Iris pigment epithelial cell (primary cell): ENCODE measurements at regions not wholly inside any gene's neighbourhood (a gene's known extent, or its start where the extent isn't known, plus 50 kb on each side); places are given as distances from the start of the nearest gene placed in this dataset.
"Not testable (repeated sequence)": the region's sequence is repeated elsewhere in the genome, so short reads cannot be mapped to it uniquely, and the experiment has no call there.

Experiments
- DNase-seq: peaks from one replicate; pipeline ENCODE4 v3.0.0-alpha.2; 2011; ENCODE audit warnings: low read depth

DNA sequence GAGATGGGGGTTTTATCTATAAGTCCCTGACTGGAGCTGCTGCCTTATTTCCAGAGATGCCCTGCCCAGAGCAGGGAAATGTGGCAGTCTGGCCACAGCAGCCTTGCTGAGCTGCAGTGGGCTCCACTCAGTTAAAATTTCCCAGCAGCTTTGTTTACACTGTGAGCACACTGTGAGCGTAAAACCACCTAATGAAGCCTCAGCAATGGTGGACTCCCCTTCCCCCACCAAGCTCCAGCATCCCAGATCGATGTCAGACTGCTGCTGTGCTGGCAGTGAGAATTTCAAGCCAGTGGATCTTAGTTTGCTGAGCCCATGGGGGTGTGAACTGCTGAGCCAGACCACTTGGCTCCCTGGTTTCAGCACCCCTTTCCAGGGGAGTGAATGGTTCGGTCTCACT lies 208.7 kb upstream of the RAI14 start:
- no peak for DNase-seq

DNA sequence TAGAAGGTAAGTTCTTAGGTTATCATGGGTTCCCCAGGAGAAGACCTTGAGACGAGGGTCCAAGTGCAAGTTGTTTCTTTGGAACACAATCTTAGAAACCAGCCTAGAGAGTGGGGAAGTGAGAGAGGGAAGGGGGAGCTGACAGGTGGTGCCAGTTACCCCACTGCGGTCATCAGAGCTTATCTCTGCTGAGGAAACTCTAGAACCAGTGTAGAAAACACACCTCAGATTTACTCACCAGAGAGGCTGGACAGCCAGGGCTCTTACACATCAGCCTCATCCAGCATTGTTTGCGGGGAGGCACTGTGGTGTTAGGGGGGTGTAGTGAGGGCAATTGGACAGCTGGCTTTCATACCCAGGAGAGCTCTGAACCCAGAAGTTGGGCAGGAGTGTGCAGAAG lies 206.5 kb upstream of the RAI14 start:
- no peak for DNase-seq

DNA sequence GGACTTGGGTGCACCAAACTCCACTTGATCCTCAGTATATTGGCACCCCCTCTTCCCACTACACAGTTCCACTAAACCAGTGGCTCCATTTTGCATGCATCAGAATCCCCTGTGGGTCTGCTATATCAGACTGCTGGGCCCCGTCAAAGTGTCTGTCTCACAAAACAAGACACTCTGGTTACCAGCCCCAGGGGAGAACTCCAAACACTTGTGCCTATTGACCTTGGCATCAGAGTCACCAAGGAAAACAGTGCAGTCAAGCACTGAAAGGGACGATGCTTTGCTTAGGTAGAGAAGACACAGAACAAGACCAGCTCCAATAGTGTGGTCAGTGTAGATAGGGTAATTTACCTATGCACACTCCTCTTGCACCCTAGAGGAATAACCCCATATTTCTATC lies 205.8 kb upstream of the RAI14 start:
- no peak for DNase-seq

DNA sequence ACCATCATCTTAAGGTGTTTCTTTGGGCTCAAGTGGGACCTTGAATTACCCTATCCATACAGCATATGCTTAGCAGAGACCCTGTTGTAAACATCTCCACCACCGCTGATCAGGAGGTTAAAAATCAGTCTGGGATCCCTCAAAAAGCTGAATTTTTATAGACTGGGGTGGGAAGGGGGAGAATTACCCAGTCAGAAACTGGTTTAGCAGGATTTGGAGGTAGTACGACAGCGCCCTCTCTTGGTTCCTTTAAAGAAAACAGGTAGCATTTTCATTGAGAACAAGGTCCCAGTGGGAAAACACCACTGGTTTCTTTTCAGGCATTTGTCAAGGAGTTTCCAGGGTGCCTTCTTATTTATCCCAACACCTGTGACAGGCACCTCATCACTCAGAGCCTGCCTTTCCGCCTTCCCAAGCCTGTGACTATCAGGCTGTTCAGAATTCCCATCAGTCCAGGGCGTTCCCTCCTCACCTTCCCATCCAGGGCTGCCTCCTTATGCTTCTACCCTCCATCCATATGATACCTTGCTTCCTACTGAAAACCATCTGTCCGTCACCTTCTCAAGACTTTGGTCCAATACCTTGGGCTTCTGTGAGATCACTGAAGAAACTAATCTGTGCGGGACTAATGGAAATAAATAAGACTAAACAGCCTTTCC lies 203.8 kb upstream of the RAI14 start:
- DNase-seq = peak; percentile 54

DNA sequence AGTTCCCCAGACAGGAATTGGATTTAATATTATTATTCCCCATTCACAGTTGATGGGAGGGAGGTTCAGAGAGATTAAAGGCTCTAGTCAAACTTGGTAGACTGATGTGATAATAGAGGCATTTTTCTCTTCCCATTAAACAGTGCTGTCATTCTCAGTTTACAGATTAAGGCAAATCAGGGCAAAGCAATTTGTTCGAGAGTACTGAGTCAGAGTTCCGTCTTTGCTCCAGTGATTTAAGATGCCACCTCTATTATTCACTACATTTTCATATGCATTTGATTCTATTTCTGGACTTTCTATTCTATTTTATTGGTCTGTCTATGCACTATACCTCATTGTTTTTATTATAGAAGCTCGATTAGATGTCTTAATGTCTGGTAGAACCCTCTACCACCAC lies 201.0 kb upstream of the RAI14 start:
- DNase-seq = no peak

DNA sequence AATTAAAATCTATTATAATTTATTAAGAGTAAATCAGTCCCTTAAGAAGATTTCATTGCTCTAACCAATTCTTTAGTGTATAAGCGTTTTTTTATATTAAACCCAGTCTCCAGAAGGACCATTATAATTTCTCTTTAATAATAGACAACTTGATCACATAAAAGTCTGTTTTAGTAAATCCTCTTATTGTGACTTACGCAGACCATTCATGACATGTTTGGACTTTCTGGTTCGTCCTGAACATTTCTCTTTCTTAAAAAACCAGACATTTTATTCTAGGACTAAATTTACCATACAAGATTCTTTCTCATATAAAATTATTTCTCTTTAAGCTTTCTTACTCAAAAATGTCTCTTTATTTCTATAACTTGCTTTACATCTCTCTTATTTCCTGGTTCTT lies 196.2 kb upstream of the RAI14 start:
- DNase-seq = no peak

DNA sequence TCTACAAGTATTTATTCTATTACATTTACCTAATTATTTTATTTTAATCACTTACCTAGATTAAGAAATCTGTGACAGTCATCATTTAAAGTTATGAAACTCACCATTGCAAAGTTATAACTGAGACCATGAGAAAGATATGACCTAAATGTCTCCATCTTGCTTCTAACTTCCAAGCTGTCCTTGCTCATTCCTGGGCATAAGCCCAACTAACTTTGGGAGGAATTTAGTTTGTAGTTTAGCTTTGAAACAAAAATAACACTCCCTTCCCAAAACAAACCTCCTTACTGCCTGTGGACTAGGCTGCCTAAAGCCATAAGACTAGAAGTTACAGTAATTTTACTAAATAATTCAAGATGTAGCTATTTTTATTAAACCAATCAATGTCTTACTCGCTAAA lies 195.6 kb upstream of the RAI14 start:
- no peak for DNase-seq

DNA sequence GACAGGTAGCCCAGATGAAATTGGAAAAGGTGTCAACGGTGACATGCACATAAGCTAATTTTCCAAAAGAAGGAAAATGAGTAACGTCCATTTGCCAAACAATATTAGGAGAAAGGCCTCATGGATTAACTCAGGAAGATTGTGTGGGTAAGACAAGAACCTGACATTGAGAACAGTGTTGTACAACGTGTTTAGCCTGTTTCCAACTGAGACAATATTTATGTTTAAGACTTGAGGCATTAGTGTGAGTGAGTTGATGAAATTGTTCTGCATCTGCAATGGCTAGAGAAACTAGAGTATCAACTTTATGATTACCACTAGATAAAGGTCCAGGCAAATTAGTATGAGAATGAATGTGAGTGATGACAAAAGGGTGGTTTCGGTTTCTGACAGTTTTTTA lies 191.3 kb upstream of the RAI14 start:
- no peak for DNase-seq

DNA sequence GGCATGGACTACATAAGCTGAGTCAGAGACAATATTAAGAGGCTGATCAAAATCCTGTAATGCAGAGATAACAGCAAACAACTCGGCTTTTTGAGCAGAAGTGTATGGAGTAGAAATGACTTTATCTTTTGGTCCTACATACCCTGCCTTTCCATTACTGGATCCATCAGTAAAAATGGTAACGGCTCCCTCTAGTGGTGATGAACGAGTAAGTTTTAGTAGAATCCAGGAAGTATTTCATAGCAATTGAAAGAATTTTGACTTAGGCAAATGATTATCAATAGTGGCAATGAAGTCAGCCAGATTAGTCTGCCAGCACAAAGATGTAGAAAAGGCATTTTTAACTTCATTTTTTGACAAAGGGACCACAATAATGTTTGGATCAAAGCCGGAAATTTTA lies 190.8 kb upstream of the RAI14 start:
- DNase-seq = peak; percentile 45

DNA sequence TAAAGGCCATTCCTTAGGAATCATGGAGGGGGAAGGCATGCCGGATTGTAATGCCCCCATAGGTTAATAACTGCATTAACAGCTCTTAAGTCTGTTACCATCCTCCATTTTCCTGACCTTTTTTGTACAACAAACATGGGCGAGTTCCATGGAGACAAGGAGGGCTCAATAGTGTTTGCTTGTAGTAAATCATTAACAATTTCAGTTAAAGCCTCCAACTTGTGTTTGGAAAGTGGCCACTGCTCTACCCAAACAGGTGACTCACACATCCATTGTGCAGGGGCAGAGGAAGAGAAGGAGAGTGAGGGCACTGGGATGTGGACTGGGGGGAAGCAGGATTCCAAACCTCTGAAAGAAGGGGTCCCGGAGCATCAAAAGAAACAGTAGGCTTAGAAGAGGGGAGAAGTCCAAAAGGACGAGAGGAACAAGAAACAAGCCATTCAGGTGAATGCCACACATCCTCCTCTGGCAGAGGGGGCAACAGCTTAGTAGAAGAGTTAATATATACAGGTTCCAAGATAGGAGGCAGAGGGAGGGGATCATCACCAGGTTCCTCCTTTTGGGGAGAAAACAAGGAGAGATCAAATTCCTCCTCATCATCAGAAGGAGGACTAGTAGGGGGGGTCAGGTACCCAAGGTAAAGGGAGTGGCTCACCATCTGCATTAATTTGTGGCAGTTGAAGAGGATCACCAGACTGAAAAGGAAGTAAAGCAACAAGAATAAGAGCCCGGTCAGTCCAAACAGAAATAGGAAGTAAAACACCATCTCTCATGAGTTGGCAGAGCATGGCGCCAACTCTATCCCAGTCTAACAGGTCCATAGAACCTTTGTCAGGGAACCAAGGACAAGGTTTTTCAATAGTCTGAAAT lies 189.4 kb upstream of the RAI14 start:
- DNase-seq = not testable (repeated sequence)

DNA sequence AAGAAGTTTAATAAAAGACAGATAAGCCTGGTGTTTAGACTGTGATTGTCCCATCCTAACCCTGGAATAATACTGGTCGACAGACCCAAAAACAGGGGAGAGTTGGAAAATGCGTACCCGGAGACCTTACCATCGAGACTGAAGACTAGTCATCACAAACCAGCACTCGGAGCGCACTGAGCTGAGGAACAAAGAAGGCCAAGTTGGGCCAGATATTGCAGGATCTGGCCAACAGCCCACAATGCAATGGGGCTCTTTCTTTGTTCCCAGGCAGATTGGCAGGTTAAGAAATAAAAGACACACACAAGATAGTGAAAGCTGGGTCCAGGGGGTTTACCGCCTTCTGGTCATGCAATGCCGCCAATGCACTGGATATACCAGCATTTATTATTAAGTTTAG lies 188.7 kb upstream of the RAI14 start:
- DNase-seq = no peak

DNA sequence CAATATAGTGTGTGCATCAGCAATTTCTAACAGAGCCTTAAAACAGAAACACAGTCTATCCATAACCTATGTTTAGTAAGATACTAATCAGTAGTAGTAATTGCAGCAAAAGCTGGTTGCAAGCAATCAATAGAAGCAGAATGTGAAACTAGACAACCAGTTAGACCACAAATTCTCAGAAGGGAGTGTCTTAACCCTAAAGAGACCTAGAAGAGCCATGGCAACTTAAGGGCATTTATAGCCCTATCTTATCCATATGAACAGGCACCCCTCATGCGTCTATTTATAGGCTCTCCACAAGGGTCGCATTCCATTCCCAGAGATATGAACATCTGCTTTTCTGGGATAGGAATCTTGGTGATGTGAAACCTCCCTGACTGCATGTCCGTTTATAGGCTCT lies 188.1 kb upstream of the RAI14 start:
- DNase-seq = not testable (repeated sequence)

DNA sequence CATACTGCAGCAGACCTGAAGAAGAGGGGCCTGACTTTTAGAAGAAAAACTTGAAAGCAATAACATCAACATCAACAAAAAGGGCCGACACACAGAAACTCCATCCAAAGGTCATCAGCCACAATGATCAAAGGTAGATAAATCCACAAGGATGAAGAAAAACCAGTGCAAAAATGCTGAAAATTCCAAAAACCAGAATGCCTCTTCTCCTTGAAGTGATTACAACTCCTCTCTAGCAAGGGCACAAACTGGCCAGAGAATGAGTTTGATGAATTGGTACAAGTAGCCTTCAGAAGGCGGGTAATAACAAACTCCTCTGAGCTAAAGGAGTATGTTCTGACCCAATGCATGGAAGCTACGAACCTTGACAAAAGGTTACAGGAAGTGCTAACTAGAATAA lies 186.2 kb upstream of the RAI14 start:
- DNase-seq = no peak

DNA sequence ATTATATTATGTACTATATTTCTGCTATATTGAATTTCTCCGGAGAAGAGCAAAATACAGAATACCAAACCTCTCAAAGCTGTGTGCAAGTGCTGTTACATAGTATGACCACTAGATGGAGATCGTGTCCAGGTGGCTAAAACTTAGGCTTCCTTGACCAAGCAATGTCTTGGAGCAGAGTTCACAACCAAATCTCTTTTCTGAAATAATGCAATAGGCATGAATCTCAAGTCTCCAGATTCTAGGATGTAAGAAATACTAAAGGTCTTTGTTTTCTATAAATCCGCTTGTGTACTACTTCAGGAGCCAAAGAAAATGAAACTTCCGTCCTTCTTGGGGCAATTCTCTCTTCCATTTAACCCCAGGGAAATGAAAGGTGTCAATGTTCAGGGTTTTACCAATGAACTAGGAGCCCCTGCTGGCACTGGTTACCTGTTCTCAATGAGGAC lies 181.5 kb upstream of the RAI14 start:
- DNase-seq = peak; percentile 65

DNA sequence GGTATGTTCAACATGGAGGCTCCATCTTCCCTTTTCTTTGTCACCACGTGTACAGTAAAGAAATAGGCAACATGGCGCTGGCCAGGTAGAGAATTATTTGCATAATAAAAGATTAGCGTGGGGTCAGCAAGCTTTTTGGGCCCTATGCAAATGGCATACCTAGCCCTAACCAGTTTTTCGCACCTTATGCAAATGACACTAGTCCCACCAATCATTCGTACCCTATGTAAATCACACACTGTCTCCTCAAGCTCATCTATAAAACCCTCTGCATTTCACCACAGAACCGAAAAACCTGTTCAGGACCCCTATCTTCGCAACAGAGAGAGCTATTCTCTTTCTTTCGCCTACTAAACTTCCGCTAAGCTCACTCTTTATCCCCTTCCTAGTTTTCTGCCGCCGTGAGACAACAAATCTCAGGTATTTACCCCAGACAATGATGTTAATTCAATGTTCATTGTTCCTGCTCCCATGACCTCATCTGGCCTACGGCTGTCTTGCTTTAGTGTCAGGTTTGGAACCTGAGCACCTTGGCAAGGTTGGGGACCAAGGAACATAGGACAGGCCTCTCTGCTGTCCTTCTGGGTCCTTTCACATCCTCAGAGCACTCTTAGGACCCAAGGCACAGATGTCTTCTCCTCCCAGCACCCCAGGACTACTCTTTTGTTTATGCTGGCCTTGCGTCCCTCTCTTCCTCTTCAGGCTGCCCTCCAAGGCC lies 180.7 kb upstream of the RAI14 start:
- no peak for DNase-seq

DNA sequence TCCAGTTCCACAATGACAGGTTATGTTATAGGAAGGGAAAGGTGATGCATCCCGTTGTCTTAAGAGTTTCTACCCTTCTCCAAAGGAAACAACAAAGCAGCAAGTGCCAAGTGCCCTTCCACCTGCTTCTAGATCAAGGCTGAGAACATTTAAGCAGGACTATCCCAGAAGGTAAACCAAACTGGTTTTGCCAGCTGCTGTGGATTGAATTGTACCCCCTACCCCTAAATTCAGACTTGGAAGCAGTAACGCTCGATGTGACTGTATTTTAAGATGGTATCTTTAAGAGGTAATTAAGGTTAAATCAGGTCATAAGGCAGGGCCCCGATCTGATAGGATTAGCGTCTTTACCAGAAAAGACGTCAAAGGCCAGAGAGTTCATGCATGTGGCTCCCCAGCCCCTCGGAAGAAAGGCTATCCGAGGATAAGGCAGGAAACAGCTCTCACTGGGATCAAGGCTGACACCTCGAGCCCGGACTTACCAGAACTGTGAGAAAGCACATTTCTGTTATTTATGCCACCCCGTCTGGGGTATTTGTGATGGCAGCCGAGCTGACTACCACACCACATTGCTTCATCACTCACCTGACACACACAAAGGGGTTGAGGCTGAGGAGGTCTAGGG lies 179.1 kb upstream of the RAI14 start:
- DNase-seq = no peak

DNA sequence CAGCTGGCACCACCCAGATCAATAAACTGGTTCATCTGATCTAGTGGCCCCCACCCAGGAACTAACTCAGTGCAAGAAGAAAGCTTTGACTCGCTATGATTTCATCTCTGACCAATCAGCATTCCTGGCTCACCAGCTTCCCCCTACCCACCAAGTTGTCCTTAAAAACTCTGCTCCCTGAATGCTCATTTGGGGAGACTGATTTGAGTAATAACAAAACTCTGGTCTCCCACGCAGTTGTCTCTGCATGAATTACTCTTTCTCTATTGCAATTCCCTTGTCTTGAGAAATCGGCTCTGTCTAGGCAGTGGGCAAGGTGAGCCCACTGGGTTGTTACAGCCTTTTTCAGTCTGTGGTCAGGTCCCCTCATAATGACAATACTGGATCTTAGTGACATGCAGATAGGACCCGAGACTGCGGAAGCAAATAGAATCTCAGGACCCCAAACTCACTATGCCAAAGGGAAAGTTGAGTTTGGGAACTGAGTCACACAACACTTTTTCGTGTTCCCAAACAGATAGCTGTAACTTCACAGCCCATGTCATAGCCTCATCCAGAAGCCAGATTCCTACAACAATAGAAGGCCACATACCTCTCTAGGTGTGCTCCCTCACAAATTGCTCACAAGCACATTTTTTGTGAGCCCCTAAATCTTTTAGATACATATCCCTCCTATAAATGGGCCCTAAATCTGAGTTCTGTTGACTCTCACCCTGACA lies 175.2 kb upstream of the RAI14 start:
- no peak for DNase-seq

DNA sequence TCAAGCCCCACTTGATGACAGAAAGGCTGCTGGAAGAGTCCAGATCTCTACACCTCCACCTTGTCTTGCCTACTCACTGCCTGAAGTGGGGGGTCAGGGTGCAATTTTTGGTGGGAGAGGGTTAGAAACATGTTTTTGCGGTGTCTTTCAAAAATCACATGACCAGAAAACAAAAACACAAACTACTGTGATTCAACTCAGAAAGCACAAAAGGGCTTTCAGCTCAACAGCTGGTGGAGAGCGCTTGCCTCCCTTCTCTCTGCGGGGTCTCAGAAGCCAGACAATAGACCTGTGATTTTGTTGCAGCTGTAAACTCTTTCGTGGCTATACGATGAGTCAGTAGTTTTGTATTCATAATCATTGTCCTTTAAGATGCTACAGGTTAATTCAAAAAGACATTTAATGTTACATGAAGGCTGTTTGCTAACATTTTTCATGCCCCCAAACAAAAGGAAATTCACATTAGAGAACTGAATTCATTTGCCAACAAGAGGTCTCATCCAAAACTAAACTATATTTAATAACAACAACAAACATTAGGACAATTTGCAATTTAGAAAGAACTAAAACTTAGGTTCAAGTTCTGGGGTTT lies 172.6 kb upstream of the RAI14 start:
- no peak for DNase-seq

DNA sequence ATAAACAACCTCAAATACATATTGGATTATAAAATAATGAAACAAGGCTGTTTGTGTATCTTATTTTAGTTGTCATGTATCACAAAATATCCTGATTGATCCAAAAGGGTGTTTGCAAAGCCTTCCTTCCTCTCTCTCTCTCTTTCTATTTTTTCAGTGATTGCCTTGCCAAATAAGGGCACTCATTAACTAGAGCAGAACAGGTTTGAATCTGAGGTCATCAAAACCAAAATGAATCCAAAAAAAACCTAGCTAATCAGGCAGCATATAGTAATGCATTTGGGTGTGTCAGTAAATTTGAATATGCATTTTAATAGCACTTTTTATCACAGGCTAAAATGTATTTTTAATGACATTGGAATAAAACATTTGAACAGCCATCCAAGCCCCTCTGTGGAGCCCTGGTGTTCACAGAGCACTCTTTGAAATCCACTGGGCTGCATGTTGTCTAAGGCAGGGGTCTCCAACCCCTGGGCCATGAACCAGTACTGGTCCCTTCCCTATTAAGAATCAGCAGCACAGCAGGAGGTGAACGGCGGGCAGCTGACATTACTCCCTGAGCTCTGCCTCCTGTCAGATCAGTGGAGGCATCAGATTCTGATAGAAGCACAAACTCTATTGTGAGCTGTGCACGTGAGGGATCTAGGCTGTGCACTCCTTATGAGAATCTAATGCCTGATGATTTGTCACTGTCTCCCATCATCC lies 171.8 kb upstream of the RAI14 start:
- DNase-seq = no peak

DNA sequence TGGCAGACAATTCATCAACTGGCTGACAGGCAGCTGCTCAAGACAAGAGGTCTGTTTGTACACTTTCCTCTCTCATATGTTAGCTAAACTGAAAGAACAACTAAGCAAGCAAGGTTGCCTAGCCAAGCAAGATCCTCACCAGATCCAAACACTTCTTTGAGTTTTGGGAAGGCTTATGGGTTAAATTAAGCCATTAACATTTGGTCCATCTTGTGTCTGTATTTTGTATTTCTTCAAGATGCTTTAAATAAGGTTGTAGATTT lies 170.4 kb upstream of the RAI14 start:
- DNase-seq = no peak
